PC-3 (cell line): ENCODE measurements at regions not wholly inside any gene's neighbourhood (a gene's known extent, or its start where the extent isn't known, plus 50 kb on each side); places are given as distances from the start of the nearest gene placed in this dataset.

Source experiments
- ATAC-seq: fragments of 200-7000 bp; cut with Tn5 transposase; 2 replicates; pipeline ENCODE4 v1.9.1; 2020; ENCODE audit warnings: mild to moderate bottlenecking, moderate library complexity
- BruUV-seq: library from RNA; stranded (reverse); fragments of 400-500 nt; replicated peaks from 2 replicates; lab custom pipeline; 2021; lab: Mats Ljungman, UMichigan
- CTCF ChIA-PET: fragments of 300-600 bp; sonication (Branson Sonifier 250); formaldehyde crosslinking; loops from one replicate; lab custom pipeline; 2022; ENCODE audit warnings: antibody characterized with exemption; lab: Charles Lee
- POLR2A ChIA-PET: fragments of 300-600 bp; sonication (Branson Sonifier 250); formaldehyde crosslinking; loops from one replicate; lab custom pipeline; 2022; ENCODE audit warnings: antibody characterized with exemption; ENCODE audit not compliant: unreplicated experiment; lab: Charles Lee
- DNase-seq: peaks from one replicate; pipeline ENCODE4 v3.0.0-alpha.2; 2015
- H2AFZ ChIP-seq: fragments of 300-600 bp; sonication (generic); 2 replicates; pipeline ENCODE4 v1.6.0; 2016; ENCODE audit warnings: antibody characterized with exemption, low read length
- H3F3A ChIP-seq: fragments of 300-600 bp; sonication (generic); one replicate; pipeline ENCODE4 v1.6.0; 2017; ENCODE audit warnings: antibody characterized with exemption, low read length, control low read depth, mild to moderate bottlenecking; ENCODE audit not compliant: unreplicated experiment
- H3K27ac ChIP-seq: fragments of 300-600 bp; sonication (generic); 2 replicates; pipeline ENCODE4 v1.5.1; 2016; ENCODE audit warnings: mild to moderate bottlenecking, low read length
- H3K27me3 ChIP-seq: fragments of 300-600 bp; sonication (generic); 2 replicates; pipeline ENCODE4 v1.6.1; 2016; ENCODE audit warnings: low read length, mixed read lengths
- H3K36me3 ChIP-seq: fragments of 300-600 bp; sonication (generic); 2 replicates; pipeline ENCODE4 v1.6.1; 2016; ENCODE audit warnings: low read depth, mixed run types, low read length, mixed read lengths
- H3K4me1 ChIP-seq: fragments of 300-600 bp; sonication (generic); 2 replicates; pipeline ENCODE4 v1.5.1; 2016; ENCODE audit warnings: low read length; ENCODE audit not compliant: insufficient read depth
- H3K4me2 ChIP-seq: fragments of 300-600 bp; sonication (generic); 2 replicates; pipeline ENCODE4 v1.6.0; 2016; ENCODE audit warnings: low read length
- H3K4me3 ChIP-seq: fragments of 300-600 bp; sonication (generic); 2 replicates; pipeline ENCODE4 v1.5.1; 2016; ENCODE audit warnings: mild to moderate bottlenecking, low read length, mixed read lengths
- H3K79me2 ChIP-seq: fragments of 300-600 bp; sonication (generic); 2 replicates; pipeline ENCODE4 v1.6.1; 2017; ENCODE audit warnings: low read length, mixed read lengths
- H3K9ac ChIP-seq: fragments of 300-600 bp; sonication (generic); 2 replicates; pipeline ENCODE4 v1.6.0; 2016; ENCODE audit warnings: mild to moderate bottlenecking, low read length
- H3K9me2 ChIP-seq: fragments of 300-600 bp; sonication (generic); replicated peaks from 2 replicates; pipeline ENCODE4 v1.6.1; 2016; ENCODE audit warnings: mixed run types, low read length, mixed read lengths
- H3K9me3 ChIP-seq: fragments of 300-600 bp; sonication (generic); 2 replicates; pipeline ENCODE4 v1.6.1; 2016; ENCODE audit warnings: low read length, mixed read lengths
- H4K20me1 ChIP-seq: fragments of 300-600 bp; sonication (generic); 2 replicates; pipeline ENCODE4 v1.6.1; 2016; ENCODE audit warnings: low read length, mixed read lengths
- CTCF ChIP-seq: fragments of 300-600 bp; sonication (generic); conservative IDR thresholded peaks from 2 replicates; pipeline ENCODE4 v1.5.1; 2017; ENCODE audit warnings: antibody characterized with exemption, low read depth, mild to moderate bottlenecking, low read length
- EZH2 ChIP-seq: fragments of 300-600 bp; sonication (generic); IDR thresholded peaks from one replicate; pipeline ENCODE4 v1.6.1; 2017; ENCODE audit warnings: antibody characterized with exemption, mild to moderate bottlenecking, low read length; ENCODE audit not compliant: unreplicated experiment
- EZH2phosphoT487 ChIP-seq: fragments of 300-600 bp; sonication (generic); IDR thresholded peaks from 2 replicates; pipeline ENCODE4 v1.6.1; 2018; ENCODE audit warnings: mild to moderate bottlenecking, antibody characterized with exemption, low read length, borderline replicate concordance
- intact Hi-C: fragments of 100-400 bp; cut with micrococcal nuclease; formaldehyde crosslinking; loops from 2 replicates; pipeline ENCODE4 v1.9.0; 2023

- no TSS peak for BruUV-seq
- Histone ChIP-seq H3K9ac (no peak overlapping the region), H3K9me2 (no peaks in the 10 kb centered on the region), H3K9me3 (no peaks in the 10 kb centered on the region), H3K4me1 (no peaks in the 10 kb centered on the region), H3K79me2 (no peaks in the 10 kb centered on the region), H3K27me3 (no peaks in the 10 kb centered on the region), H3K36me3 (no peaks in the 10 kb centered on the region), H3K4me3 (no peak overlapping the region), H3F3A (no peaks in the 10 kb centered on the region), H3K27ac (no peak overlapping the region), H2AFZ (no peak overlapping the region), H4K20me1 (no peaks in the 10 kb centered on the region), H3K4me2 (no peak overlapping the region)
- ChIA-PET POLR2A (no interaction called here), CTCF (no interaction called here)
- intact Hi-C loops: no loop called here
- ATAC-seq: no peak
- no peak for TF ChIP-seq EZH2phosphoT487
- no peak for TF ChIP-seq CTCF
- no peak for TF ChIP-seq EZH2
- DNase-seq: no peak
Measured at GRCh38 chr6:164283574-164283973, 869.1 kb downstream of the QKI start.

- no peaks in the 10 kb centered on the region for H3K36me3 ChIP-seq
- no peak for ATAC-seq
- ChIA-PET POLR2A (no interaction called here), CTCF (no interaction called here)
- no peak overlapping the region for H3K9ac ChIP-seq
- no peaks in the 10 kb centered on the region for H3F3A ChIP-seq
- TF ChIP-seq CTCF (no peak), EZH2 (no peak), EZH2phosphoT487 (no peak)
- H3K9me2 ChIP-seq: no peaks in the 10 kb centered on the region
- no peak for DNase-seq
- H2AFZ ChIP-seq: no peak overlapping the region
- no TSS peak for BruUV-seq
- no peak overlapping the region for H3K27ac ChIP-seq
- no peaks in the 10 kb centered on the region for H3K9me3 ChIP-seq
- H4K20me1 ChIP-seq: no peaks in the 10 kb centered on the region
- no peak overlapping the region for H3K4me3 ChIP-seq
- H3K4me2 ChIP-seq: no peak overlapping the region
- H3K4me1 ChIP-seq: no peaks in the 10 kb centered on the region
- H3K79me2 ChIP-seq: no peaks in the 10 kb centered on the region
- H3K27me3 ChIP-seq: no peaks in the 10 kb centered on the region
- intact Hi-C loops: no loop called here
Measured at GRCh38 chr6:164276211-164276610, 861.7 kb downstream of the QKI start.

GRCh38 chr6:164275773-164276172, 861.3 kb downstream of the QKI start:
- intact Hi-C loops: no loop called here
- Histone ChIP-seq H3K9ac (no peak overlapping the region), H3K4me3 (no peak overlapping the region), H3K4me1 (no peaks in the 10 kb centered on the region), H3K79me2 (no peaks in the 10 kb centered on the region), H3K4me2 (no peak overlapping the region), H3K9me3 (no peaks in the 10 kb centered on the region), H4K20me1 (no peaks in the 10 kb centered on the region), H2AFZ (no peak overlapping the region), H3K9me2 (no peaks in the 10 kb centered on the region), H3F3A (no peaks in the 10 kb centered on the region), H3K36me3 (no peaks in the 10 kb centered on the region), H3K27me3 (no peaks in the 10 kb centered on the region), H3K27ac (no peak overlapping the region)
- no peak for TF ChIP-seq EZH2phosphoT487
- TF ChIP-seq CTCF: no peak
- no peak for TF ChIP-seq EZH2
- DNase-seq: no peak
- no peak for ATAC-seq
- ChIA-PET POLR2A (no interaction called here), CTCF (no interaction called here)
- no TSS peak for BruUV-seq
